ENCODE measurements at regions not wholly inside any gene's neighbourhood (a gene's known extent, or its start where the extent isn't known, plus 50 kb on each side); places are given as distances from the start of the nearest gene placed in this dataset.

- no peak for DNase-seq (ENCODE audit: low read depth in 1 of 2, low spot score in 2 of 2)
- Histone ChIP-seq H3K9me3 (ENCODE audit: insufficient read depth in 2 of 2, low read depth in 1 of 2, low read length in 1 of 2) (no peaks in the 10 kb centered on the region), H4K91ac (replicated peaks; ENCODE audit: insufficient read length, low read length) (no peak overlapping the region), H3K23me2 (ENCODE audit: low read depth, low read length) (no peaks in the 10 kb centered on the region), H2BK15ac (ENCODE audit: low read length) (no peak overlapping the region), H4K20me1 (replicated peaks in 1 of 2; ENCODE audit: control insufficient read depth in 1 of 2, insufficient read depth in 2 of 2, low read length in 2 of 2) (no peaks in the 10 kb centered on the region), H3K56ac (replicated peaks; ENCODE audit: insufficient read length, low read depth, low read length) (no peak overlapping the region), H3K79me2 (ENCODE audit: control insufficient read depth in 1 of 2, insufficient read depth in 2 of 2, low read length in 2 of 2) (no peaks in the 10 kb centered on the region), H2BK12ac (ENCODE audit: low read depth, low read length) (no peak overlapping the region), H2AFZ (ENCODE audit: low read length) (no peak overlapping the region), H3K27ac (ENCODE audit: low read depth, low read length) (no peak overlapping the region), H3K23ac (ENCODE audit: insufficient read length) (no peak overlapping the region), H2BK20ac (ENCODE audit: low read length) (no peak overlapping the region), H3K4me3 (ENCODE audit: extremely low read depth in 1 of 4, insufficient read depth in 2 of 4, low read depth in 3 of 4, low read length in 4 of 4) (no peak overlapping the region), H4K8ac (ENCODE audit: extremely low read depth, insufficient read depth, low read length) (no peak overlapping the region), H2BK120ac (replicated peaks; ENCODE audit: low read depth, low read length) (no peak overlapping the region), H2AK5ac (ENCODE audit: low read depth, low read length) (no peak overlapping the region), H3K4me2 (ENCODE audit: insufficient read depth in 1 of 2, low read depth in 2 of 2, low read length in 2 of 2) (no peak overlapping the region), H3K36me3 (ENCODE audit: control insufficient read depth in 2 of 4, insufficient read depth in 4 of 4, low read length in 3 of 4) (no peaks in the 10 kb centered on the region), H3K4ac (replicated peaks; ENCODE audit: insufficient read length, low read depth, low read length) (no peak overlapping the region), H3K79me1 (ENCODE audit: low read depth, low read length) (no peaks in the 10 kb centered on the region), H3K4me1 (replicated peaks in 1 of 4; ENCODE audit: control insufficient read depth in 3 of 4, insufficient read depth in 4 of 4, low read length in 3 of 4) (no peaks in the 10 kb centered on the region), H3K14ac (ENCODE audit: insufficient read length) (no peak overlapping the region), H3K18ac (ENCODE audit: extremely low read depth, low read length) (no peak overlapping the region), H3K27me3 (replicated peaks in 1 of 4; ENCODE audit: control insufficient read depth in 3 of 4, extremely low read depth in 1 of 4, insufficient read depth in 3 of 4, low read length in 3 of 4) (no peaks in the 10 kb centered on the region), H4K5ac (ENCODE audit: insufficient read length, low read depth, low read length) (no peak overlapping the region), H3K9ac (replicated peaks in 1 of 4; ENCODE audit: extremely low read depth in 1 of 4, low read depth in 3 of 4, low read length in 3 of 4) (no peak overlapping the region), H2BK5ac (ENCODE audit: low read depth, low read length) (no peak overlapping the region)
- FAIRE-seq: no peak
- CTCF ChIA-PET (ENCODE audit: partially characterized antibody): interaction anchor here (1.8 kb wide), 1 partner anchor 94 kb away, joined by 4 read pairs; no protein-coding TSS in a partner anchor
- POLR2A ChIA-PET (ENCODE audit: partially characterized antibody): no interaction called here
- no peak for TF ChIP-seq CREB1 (IDR thresholded peaks at IDR 0.05)
- no peak for TF ChIP-seq BACH1 (IDR thresholded peaks at IDR 0.05; ENCODE audit: low read length)
- no peak for TF ChIP-seq JUN (IDR thresholded peaks at IDR 0.05; ENCODE audit: low read depth, low read length)
- TF ChIP-seq MAFK (IDR thresholded peaks at IDR 0.05; ENCODE audit: low read depth, low read length): no peak
- no peak for TF ChIP-seq TEAD4 (IDR thresholded peaks at IDR 0.05; ENCODE audit: low read depth, low read length)
- no peak for TF ChIP-seq NANOG (IDR thresholded peaks at IDR 0.05; ENCODE audit: insufficient read depth, low read depth, low read length, poor library complexity, severe bottlenecking)
- no peak for TF ChIP-seq CHD1 (IDR thresholded peaks at IDR 0.05; ENCODE audit: low read depth, low read length)
- no peak for TF ChIP-seq POLR2A (IDR thresholded peaks at IDR 0.05; ENCODE audit: control extremely low read depth in 1 of 2, low read depth in 2 of 2, low read length in 2 of 2)
- TF ChIP-seq KDM1A (IDR thresholded peaks at IDR 0.05; ENCODE audit: borderline replicate concordance, low read length): no peak
- TF ChIP-seq PHF8 (conservative IDR thresholded peaks at IDR 0.05; ENCODE audit: low read depth, low read length): no peak
- TF ChIP-seq SIN3A (conservative IDR thresholded peaks at IDR 0.05 in 1 of 2, IDR thresholded peaks at IDR 0.05 in 1 of 2; ENCODE audit: low read depth in 1 of 2, low read length in 2 of 2): no peak
- no peak for TF ChIP-seq CTBP2 (IDR thresholded peaks at IDR 0.05; ENCODE audit: borderline replicate concordance, insufficient read depth, insufficient read length, low read length)
- no peak for TF ChIP-seq NRF1 (IDR thresholded peaks at IDR 0.05; ENCODE audit: low read depth, low read length)
- no peak for TF ChIP-seq EP300 (IDR thresholded peaks at IDR 0.05; ENCODE audit: borderline replicate concordance in 1 of 2, low read depth in 2 of 2, low read length in 2 of 2)
- no peak for TF ChIP-seq ASH2L (IDR thresholded peaks at IDR 0.05; ENCODE audit: low read length)
- TF ChIP-seq SIRT6 (IDR thresholded peaks at IDR 0.05; ENCODE audit: low read length): no peak
- TF ChIP-seq HDAC6 (IDR thresholded peaks at IDR 0.05; ENCODE audit: low read depth, low read length): no peak
- TF ChIP-seq YY1 (IDR thresholded peaks at IDR 0.05; ENCODE audit: low read depth, low read length): no peak
Observed at GRCh38 chr3:152089528-152089927, 179.2 kb upstream of the MBNL1 start.
